ENCODE measurements at regions not wholly inside any gene's neighbourhood (a gene's known extent, or its start where the extent isn't known, plus 50 kb on each side); places are given as distances from the start of the nearest gene placed in this dataset.
"Not testable (repeated sequence)": the region's sequence is repeated elsewhere in the genome, so short reads cannot be mapped to it uniquely, and the experiment has no call there.

GRCh38 chr6:158892266-158892665 lies 73.1 kb upstream of the EZR start:
- in situ Hi-C loops (cut with MboI) = no loop called here
- Histone ChIP-seq H3K4me2 (ENCODE audit: unreplicated experiment) (no peak overlapping the region), H3K4me1 (ENCODE audit: insufficient read depth) (peaks cover 19% of the 10 kb centered on the region), H3F3A (ENCODE audit: insufficient read depth) (peaks cover 4% of the 10 kb centered on the region; the same call in 1 of the 2 replicates), H3K9me2 (ENCODE audit: insufficient read depth) (no peaks in the 10 kb centered on the region), H2AFZ (no peak overlapping the region), H3K4me3 (no peak overlapping the region), H4K20me1 (ENCODE audit: insufficient read depth) (no peaks in the 10 kb centered on the region), H3K9me3 (ENCODE audit: low read depth) (no peaks in the 10 kb centered on the region), H3K27me3 (replicated peaks; ENCODE audit: insufficient read depth) (no peaks in the 10 kb centered on the region), H3K9ac (no peak overlapping the region), H3K27ac (no peak overlapping the region), H3K79me2 (ENCODE audit: insufficient read depth) (no peaks in the 10 kb centered on the region), H3K36me3 (ENCODE audit: low read depth) (no peaks in the 10 kb centered on the region)
- 87 to 90% methylated on average over 3 of the region's 3 CpGs for WGBS, 2 experiments (ENCODE audit: low coverage in 1 of 2, low lambda C conversion rate in 2 of 2, missing lambda C conversion rate in 2 of 2)
- DNase-seq = no peak
- no peak for TF ChIP-seq EZH2 (IDR thresholded peaks at IDR 0.05; ENCODE audit: insufficient read depth, poor library complexity, severe bottlenecking)
- no peak for TF ChIP-seq EZH2phosphoT487 (IDR thresholded peaks at IDR 0.05; ENCODE audit: insufficient read depth, low read depth)

DNA sequence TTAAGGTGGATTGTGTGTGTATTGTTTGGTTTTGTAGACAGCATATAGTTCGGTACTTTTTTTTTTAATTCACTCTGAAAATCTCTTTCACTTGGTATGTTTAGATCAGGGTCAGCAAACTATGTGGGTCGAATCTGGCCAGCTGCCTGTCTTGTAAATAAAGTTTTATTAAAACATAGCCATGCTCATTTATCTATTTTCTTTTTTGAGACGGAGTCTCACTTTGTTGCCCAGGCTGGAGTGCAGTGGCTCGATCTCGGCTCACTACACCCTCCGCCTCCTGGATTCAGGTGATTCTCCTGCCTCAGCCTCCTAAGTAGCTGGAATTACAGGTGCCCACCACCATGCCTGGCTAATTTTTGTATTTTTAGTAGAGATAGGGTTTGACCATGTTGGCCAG lies 72.4 kb upstream of the EZR start:
- H3K4me2 ChIP-seq (ENCODE audit: unreplicated experiment); DNase-seq; H3K36me3 ChIP-seq (ENCODE audit: low read depth); H3K9ac ChIP-seq; H3K4me3 ChIP-seq; H4K20me1 ChIP-seq (ENCODE audit: insufficient read depth); in situ Hi-C loops (cut with MboI); H3F3A ChIP-seq (ENCODE audit: insufficient read depth); H3K79me2 ChIP-seq (ENCODE audit: insufficient read depth); H3K9me3 ChIP-seq (ENCODE audit: low read depth); H3K9me2 ChIP-seq (ENCODE audit: insufficient read depth); H3K27ac ChIP-seq; H3K27me3 ChIP-seq (replicated peaks; ENCODE audit: insufficient read depth); H2AFZ ChIP-seq: not testable (repeated sequence)
- peaks cover 19% of the 10 kb centered on the region for H3K4me1 ChIP-seq (ENCODE audit: insufficient read depth)
- 84 to 87% methylated on average over 6 of the region's 6 CpGs for WGBS, 2 experiments (ENCODE audit: low coverage in 1 of 2, low lambda C conversion rate in 2 of 2, missing lambda C conversion rate in 2 of 2)

DNA sequence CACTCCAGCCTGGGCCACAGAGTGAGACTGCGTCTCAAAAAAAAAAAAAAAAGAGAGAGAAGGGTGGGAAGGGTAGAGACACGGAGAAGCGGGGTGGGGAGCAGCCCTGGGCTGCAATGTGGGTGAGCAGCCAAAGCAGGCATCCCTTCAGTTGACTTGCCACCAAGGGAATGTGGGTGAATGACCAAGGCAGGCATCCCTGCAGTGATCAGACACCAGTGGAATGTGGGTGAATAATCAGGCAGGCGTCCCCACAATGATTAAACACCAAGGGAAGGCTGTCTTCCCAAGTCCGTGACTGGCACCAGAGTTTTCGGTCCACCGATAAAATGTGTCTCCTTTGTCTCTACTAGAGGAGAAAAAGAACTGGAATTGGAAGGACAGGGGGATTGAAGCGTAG lies 69.0 kb upstream of the EZR start:
- H3K9me2 ChIP-seq (ENCODE audit: insufficient read depth); H3K9ac ChIP-seq; H3K4me3 ChIP-seq; H4K20me1 ChIP-seq (ENCODE audit: insufficient read depth); H2AFZ ChIP-seq; H3K4me1 ChIP-seq (ENCODE audit: insufficient read depth); H3K36me3 ChIP-seq (ENCODE audit: low read depth); H3F3A ChIP-seq (ENCODE audit: insufficient read depth); H3K27me3 ChIP-seq (replicated peaks; ENCODE audit: insufficient read depth); in situ Hi-C loops (cut with MboI); H3K4me2 ChIP-seq (ENCODE audit: unreplicated experiment); H3K9me3 ChIP-seq (ENCODE audit: low read depth); H3K79me2 ChIP-seq (ENCODE audit: insufficient read depth): not testable (repeated sequence)
- peak; percentile 55 for DNase-seq
- H3K27ac ChIP-seq = peak overlapping the region; percentile 35; the same call in 1 of the 2 replicates
- WGBS, 2 experiments (ENCODE audit: low coverage in 1 of 2, low lambda C conversion rate in 2 of 2, missing lambda C conversion rate in 2 of 2) = 53 to 55% methylated on average over 8 of the region's 8 CpGs

GRCh38 chr6:158886346-158886977 lies 67.3 kb upstream of the EZR start:
- H3K79me2 ChIP-seq (ENCODE audit: insufficient read depth); DNase-seq; H3K9ac ChIP-seq; H3K27ac ChIP-seq; H2AFZ ChIP-seq; in situ Hi-C loops (cut with MboI); H4K20me1 ChIP-seq (ENCODE audit: insufficient read depth); H3K9me2 ChIP-seq (ENCODE audit: insufficient read depth); H3F3A ChIP-seq (ENCODE audit: insufficient read depth); H3K4me3 ChIP-seq; H3K9me3 ChIP-seq (ENCODE audit: low read depth); H3K36me3 ChIP-seq (ENCODE audit: low read depth); H3K4me2 ChIP-seq (ENCODE audit: unreplicated experiment); H3K4me1 ChIP-seq (ENCODE audit: insufficient read depth); H3K27me3 ChIP-seq (replicated peaks; ENCODE audit: insufficient read depth): not testable (repeated sequence)
- 79 to 81% methylated on average over 15 of the region's 15 CpGs for WGBS, 2 experiments (ENCODE audit: low coverage in 1 of 2, low lambda C conversion rate in 2 of 2, missing lambda C conversion rate in 2 of 2)

DNA sequence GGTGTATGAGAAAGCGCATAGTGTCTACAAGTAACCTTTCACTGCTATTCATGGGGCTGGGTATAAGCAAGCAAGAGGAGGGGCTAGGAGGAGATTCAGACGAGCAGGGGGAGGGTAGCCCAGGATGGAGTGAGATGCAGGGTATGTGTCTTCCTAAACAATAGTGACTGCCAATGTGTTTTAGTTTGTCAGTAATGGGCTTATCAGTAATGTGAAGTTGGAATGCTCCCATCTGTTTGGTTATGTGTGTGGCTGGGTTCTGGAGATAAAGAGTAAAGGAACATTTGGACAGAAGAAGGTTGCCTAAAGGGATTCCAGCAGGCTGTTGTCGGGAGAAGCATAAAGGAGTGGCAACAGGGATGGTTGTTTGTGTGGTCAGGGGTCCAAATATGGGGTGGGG lies 62.7 kb upstream of the EZR start:
- H3K27me3 ChIP-seq (replicated peaks; ENCODE audit: insufficient read depth); H3K9me3 ChIP-seq (ENCODE audit: low read depth); H3K9ac ChIP-seq; in situ Hi-C loops (cut with MboI); H3K4me2 ChIP-seq (ENCODE audit: unreplicated experiment); H3K4me1 ChIP-seq (ENCODE audit: insufficient read depth); H3K36me3 ChIP-seq (ENCODE audit: low read depth); DNase-seq; H3K4me3 ChIP-seq; H3K9me2 ChIP-seq (ENCODE audit: insufficient read depth); H2AFZ ChIP-seq; H3K79me2 ChIP-seq (ENCODE audit: insufficient read depth); H3F3A ChIP-seq (ENCODE audit: insufficient read depth); H3K27ac ChIP-seq; H4K20me1 ChIP-seq (ENCODE audit: insufficient read depth): not testable (repeated sequence)
- WGBS, 2 experiments (ENCODE audit: low coverage in 1 of 2, low lambda C conversion rate in 2 of 2, missing lambda C conversion rate in 2 of 2) = 45 to 47% methylated on average over 3 of the region's 3 CpGs

DNA sequence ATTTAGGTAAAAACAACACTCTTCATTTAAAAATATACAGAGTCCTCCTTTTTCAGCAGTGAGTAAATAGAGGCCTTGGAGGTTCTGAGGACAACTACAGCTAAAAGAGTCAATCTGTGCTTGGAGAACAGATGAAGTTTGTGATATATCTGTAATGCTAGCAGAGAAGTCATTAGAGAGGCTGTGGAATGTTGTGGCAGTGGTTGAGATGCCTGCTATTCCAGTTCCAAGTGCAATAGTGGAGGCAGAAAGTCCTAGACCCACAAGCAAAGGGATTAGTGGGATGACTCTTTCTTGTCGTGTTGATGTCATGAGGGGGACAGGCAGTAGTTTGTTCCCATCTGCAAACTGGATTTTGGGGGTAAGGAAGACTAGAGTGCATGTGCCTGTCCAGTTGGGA lies 62.1 kb upstream of the EZR start:
- H4K20me1 ChIP-seq (ENCODE audit: insufficient read depth); H3K4me1 ChIP-seq (ENCODE audit: insufficient read depth); H3K9me2 ChIP-seq (ENCODE audit: insufficient read depth); in situ Hi-C loops (cut with MboI); H3K4me3 ChIP-seq; H3K36me3 ChIP-seq (ENCODE audit: low read depth); H3K27me3 ChIP-seq (replicated peaks; ENCODE audit: insufficient read depth); H3K9me3 ChIP-seq (ENCODE audit: low read depth); DNase-seq; H3K9ac ChIP-seq; H2AFZ ChIP-seq; H3K4me2 ChIP-seq (ENCODE audit: unreplicated experiment); H3F3A ChIP-seq (ENCODE audit: insufficient read depth); H3K79me2 ChIP-seq (ENCODE audit: insufficient read depth); H3K27ac ChIP-seq: not testable (repeated sequence)
- WGBS, 2 experiments (ENCODE audit: low coverage in 1 of 2, low lambda C conversion rate in 2 of 2, missing lambda C conversion rate in 2 of 2) = 32 to 50% methylated on average over 1 of the region's 1 CpG
